Lung (tissue), 11 donors: ENCODE measurements at regions not wholly inside any gene's neighbourhood (a gene's known extent, or its start where the extent isn't known, plus 50 kb on each side); places are given as distances from the start of the nearest gene placed in this dataset.
A peak's percentile ranks its signal among the peaks of the same experiment; 100 is the strongest.

Experiments used
- ATAC-seq: fragments of 200-7000 bp; cut with Tn5 transposase; one replicate; pipeline ENCODE4 v1.9.1; 2020; ENCODE audit warnings: moderate number of reproducible peaks; ENCODE audit not compliant: insufficient read depth, low FRiP score
- DNase-seq, 3 donors: peaks; one replicate each; pipeline ENCODE4 v3.0.0-alpha.2; 2013 to 2017
- H3K27ac ChIP-seq, 2 donors: one replicate each; pipeline ENCODE4 v1.5.1; 2013; ENCODE audit warnings: mild to moderate bottlenecking in 2 of 2, moderate library complexity in 2 of 2, control low read depth in 1 of 2, inconsistent platforms in 1 of 2, low read depth in 1 of 2, low read length in 1 of 2
- H3K27me3 ChIP-seq, 3 donors: one replicate each; pipeline ENCODE4 v1.5.1; 2013; ENCODE audit warnings: low read length in 2 of 3; ENCODE audit not compliant: control insufficient read depth in 3 of 3, insufficient read depth in 3 of 3
- H3K36me3 ChIP-seq, 4 donors: one replicate each; pipeline ENCODE4 v1.5.1; 2013; ENCODE audit warnings: low read length in 4 of 4, mild to moderate bottlenecking in 1 of 4, moderate library complexity in 1 of 4; ENCODE audit not compliant: control insufficient read depth in 4 of 4, insufficient read depth in 4 of 4
- H3K4me1 ChIP-seq, 5 donors: one replicate each; pipeline ENCODE4 v1.5.1; 2013; ENCODE audit warnings: low read length in 5 of 5, mild to moderate bottlenecking in 2 of 5, moderate library complexity in 1 of 5; ENCODE audit not compliant: control insufficient read depth in 5 of 5, insufficient read depth in 5 of 5
- H3K4me3 ChIP-seq: one replicate; pipeline ENCODE4 v1.5.1; 2013; ENCODE audit warnings: mild to moderate bottlenecking, control low read depth, moderate library complexity
- H3K9ac ChIP-seq, 2 donors: one replicate each; pipeline ENCODE4 v1.5.1; 2013; ENCODE audit warnings: low read length in 2 of 2, control low read depth in 1 of 2; ENCODE audit not compliant: insufficient read depth in 1 of 2
- H3K9me3 ChIP-seq, 4 donors: one replicate each; pipeline ENCODE4 v1.5.1; 2013; ENCODE audit warnings: low read length in 3 of 4, mild to moderate bottlenecking in 1 of 4, moderate library complexity in 1 of 4; ENCODE audit not compliant: control insufficient read depth in 4 of 4, insufficient read depth in 3 of 4
- WGBS, 2 donors: extraction: QIAGEN DNeasy Blood & Tissue Kit; methylation state at CpG; one replicate each; pipeline ENCODE4 v1.1.7; 2013; 5-methylcytosine and 5-hydroxymethylcytosine counted together
- TF ChIP-seq, protein P1 (sequence below): IDR thresholded peaks from 2 replicates; pipeline ENCODE4 v1.5.1; 2012; ENCODE audit warnings: mild to moderate bottlenecking; ENCODE audit errors: control extremely low read depth, extremely low read depth
- donor health status: control.
- donor health status: control.
- donor health status: Bipolar disorder and iron deficiency.
- donor health status: healthy.
- donor health status: DM: yes; HTN: yes; CAD: no.

DNA sequence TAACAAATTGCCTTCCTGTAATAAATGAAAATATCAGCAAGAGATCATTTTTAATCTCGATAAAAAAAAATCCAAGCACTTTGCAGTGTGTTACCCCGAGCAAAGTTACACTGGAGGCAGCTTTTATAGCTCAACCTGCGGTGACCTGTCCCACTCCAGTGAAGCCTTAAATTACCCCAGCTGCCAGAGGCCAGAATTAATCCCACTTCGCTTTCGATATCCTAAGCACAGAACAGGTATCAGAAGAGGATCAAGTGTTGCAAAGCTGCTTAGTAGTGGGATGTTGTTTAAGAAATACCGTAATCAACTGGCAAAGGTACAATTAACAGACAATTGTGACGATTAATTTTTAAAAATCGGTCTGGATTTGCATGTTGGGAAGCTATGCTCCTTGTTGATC lies 314.0 kb downstream of the AGTPBP1 start:
- Histone ChIP-seq H3K27ac (no peak overlapping the region), H3K4me1 (peaks cover 0 to 8% (median 2%) of the 10 kb centered on the region in 5 donors), H3K36me3 (no peaks in the 10 kb centered on the region), H3K4me3 (no peak overlapping the region), H3K9ac (no peak overlapping the region), H3K9me3 (peaks cover 0 to 3% (median 0%) of the 10 kb centered on the region in 4 donors), H3K27me3 (peaks cover 0 to 3% (median 0%) of the 10 kb centered on the region in 3 donors)
- no peak for ATAC-seq
- DNase-seq, result no peak
- 90% methylated on average over 8 of the region's 8 CpGs for WGBS, 2 donors
- TF ChIP-seq, protein P1, sequence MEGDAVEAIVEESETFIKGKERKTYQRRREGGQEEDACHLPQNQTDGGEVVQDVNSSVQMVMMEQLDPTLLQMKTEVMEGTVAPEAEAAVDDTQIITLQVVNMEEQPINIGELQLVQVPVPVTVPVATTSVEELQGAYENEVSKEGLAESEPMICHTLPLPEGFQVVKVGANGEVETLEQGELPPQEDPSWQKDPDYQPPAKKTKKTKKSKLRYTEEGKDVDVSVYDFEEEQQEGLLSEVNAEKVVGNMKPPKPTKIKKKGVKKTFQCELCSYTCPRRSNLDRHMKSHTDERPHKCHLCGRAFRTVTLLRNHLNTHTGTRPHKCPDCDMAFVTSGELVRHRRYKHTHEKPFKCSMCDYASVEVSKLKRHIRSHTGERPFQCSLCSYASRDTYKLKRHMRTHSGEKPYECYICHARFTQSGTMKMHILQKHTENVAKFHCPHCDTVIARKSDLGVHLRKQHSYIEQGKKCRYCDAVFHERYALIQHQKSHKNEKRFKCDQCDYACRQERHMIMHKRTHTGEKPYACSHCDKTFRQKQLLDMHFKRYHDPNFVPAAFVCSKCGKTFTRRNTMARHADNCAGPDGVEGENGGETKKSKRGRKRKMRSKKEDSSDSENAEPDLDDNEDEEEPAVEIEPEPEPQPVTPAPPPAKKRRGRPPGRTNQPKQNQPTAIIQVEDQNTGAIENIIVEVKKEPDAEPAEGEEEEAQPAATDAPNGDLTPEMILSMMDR, result no peak

DNA sequence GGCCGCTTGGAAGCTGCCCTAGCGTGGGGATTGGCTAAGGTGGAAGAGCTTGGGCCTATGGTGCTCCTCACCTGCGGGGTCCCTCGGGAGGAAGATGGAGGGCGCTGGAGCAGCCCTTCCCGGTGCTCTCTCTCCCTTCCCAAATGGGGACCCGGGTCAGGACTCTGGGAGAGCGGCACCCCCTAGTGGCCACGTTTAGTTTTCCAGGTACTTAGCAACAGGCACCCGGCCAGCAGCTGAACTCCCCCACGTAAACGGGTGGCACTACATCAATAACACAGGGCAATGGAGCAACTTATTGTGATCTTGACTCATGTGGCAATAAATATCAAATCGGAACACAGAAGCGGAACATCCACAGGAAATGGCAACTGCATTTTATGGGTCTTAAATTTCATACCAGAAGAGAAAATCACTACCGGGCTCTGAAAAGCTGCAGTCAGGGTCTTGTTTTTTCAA lies 316.6 kb downstream of the AGTPBP1 start:
- DNase-seq (peak; percentile 50 to 64 (median 54)), ATAC-seq (no peak)
- H3K4me3 ChIP-seq, result no peak overlapping the region
- H3K9me3 ChIP-seq, result no peaks in the 10 kb centered on the region
- TF ChIP-seq, protein P1, result peak; percentile 10
- no peaks in the 10 kb centered on the region for H3K4me1 ChIP-seq
- no peak overlapping the region for H3K27ac ChIP-seq
- 15 to 17% methylated on average over 15 of the region's 15 CpGs for WGBS, 2 donors
- no peak overlapping the region for H3K9ac ChIP-seq
- H3K36me3 ChIP-seq, result no peaks in the 10 kb centered on the region
- peaks cover 0 to 3% (median 0%) of the 10 kb centered on the region in 3 donors for H3K27me3 ChIP-seq

DNA sequence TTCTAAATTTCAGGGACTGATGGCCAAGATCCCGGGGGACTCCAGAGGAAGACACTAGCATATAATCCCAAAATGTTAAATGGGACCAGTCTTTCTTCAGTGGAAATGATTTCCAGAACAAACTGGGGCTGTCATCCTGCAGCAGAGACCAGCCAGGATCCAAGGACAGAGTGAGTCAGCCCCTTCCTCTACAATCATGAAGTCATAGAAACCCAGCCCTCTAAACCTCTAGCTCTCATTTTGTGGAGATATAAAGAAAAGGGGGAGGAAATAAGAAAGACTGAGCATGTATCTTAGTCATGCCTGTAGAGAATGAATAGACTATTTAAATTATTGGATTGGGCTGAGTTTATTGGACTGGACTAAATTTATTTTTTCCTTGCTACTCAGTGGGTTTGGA lies 318.3 kb downstream of the AGTPBP1 start:
- Histone ChIP-seq H3K9me3 (no peaks in the 10 kb centered on the region), H3K27me3 (peaks cover 0 to 3% (median 0%) of the 10 kb centered on the region in 3 donors), H3K4me3 (no peak overlapping the region), H3K4me1 (no peaks in the 10 kb centered on the region), H3K9ac (no peak overlapping the region), H3K36me3 (no peaks in the 10 kb centered on the region), H3K27ac (no peak overlapping the region)
- WGBS, 2 donors, result 91 to 96% methylated on average over 1 of the region's 1 CpG
- TF ChIP-seq, protein P1, result no peak
- DNase-seq, result no peak
- ATAC-seq, result no peak

DNA sequence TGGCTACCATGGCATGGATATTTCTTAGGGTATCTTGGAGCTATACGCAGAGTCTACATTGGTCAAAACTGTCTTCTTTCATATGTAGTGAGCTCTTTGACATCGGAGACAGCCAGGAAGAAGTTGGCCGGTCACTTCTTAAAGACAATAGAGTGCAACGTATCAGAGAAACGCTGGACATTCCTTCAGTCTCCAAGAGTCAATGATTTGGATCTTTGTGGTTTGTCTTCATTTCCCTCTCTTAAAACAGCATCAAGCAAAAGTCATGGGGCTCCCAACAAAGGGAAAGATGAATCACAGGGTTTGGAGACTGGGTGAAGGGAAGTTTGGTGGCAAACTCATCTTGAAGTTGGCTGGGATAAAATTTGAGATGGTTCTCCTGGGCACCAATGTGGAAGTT lies 320.1 kb downstream of the AGTPBP1 start:
- Histone ChIP-seq H3K27me3 (peaks cover 0 to 5% (median 0%) of the 10 kb centered on the region in 3 donors), H3K27ac (no peak overlapping the region), H3K9ac (no peak overlapping the region), H3K36me3 (no peaks in the 10 kb centered on the region), H3K9me3 (no peaks in the 10 kb centered on the region), H3K4me3 (no peak overlapping the region), H3K4me1 (no peaks in the 10 kb centered on the region)
- DNase-seq, result no peak
- 91 to 95% methylated on average over 5 of the region's 5 CpGs for WGBS, 2 donors
- TF ChIP-seq, protein P1, result no peak
- no peak for ATAC-seq
